ENCODE measurements at regions not wholly inside any gene's neighbourhood (a gene's known extent, or its start where the extent isn't known, plus 50 kb on each side); places are given as distances from the start of the nearest gene placed in this dataset.

DNA sequence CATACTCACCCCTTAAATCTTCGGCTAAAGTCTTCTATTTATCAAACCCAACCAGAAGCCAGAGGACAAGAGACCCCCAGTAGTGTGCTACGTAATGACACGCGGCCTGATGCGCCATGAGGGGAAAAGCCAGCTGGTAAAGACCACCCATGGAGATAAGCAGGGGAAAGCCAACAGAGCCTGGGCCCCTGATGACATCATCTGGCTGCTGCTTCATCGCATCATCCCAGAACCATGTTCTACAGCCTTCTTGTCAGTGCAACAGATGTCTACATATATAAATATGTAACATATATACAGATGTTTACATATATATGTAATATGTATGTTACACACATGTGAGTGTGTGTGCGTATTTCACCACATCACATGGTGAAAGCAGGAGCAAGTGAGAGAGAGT, 81.7 kb upstream of the VANGL1 start:
- no peak for TF ChIP-seq EZH2phosphoT487 (IDR thresholded peaks at IDR 0.05; ENCODE audit: low read depth)
- TF ChIP-seq, protein P1, sequence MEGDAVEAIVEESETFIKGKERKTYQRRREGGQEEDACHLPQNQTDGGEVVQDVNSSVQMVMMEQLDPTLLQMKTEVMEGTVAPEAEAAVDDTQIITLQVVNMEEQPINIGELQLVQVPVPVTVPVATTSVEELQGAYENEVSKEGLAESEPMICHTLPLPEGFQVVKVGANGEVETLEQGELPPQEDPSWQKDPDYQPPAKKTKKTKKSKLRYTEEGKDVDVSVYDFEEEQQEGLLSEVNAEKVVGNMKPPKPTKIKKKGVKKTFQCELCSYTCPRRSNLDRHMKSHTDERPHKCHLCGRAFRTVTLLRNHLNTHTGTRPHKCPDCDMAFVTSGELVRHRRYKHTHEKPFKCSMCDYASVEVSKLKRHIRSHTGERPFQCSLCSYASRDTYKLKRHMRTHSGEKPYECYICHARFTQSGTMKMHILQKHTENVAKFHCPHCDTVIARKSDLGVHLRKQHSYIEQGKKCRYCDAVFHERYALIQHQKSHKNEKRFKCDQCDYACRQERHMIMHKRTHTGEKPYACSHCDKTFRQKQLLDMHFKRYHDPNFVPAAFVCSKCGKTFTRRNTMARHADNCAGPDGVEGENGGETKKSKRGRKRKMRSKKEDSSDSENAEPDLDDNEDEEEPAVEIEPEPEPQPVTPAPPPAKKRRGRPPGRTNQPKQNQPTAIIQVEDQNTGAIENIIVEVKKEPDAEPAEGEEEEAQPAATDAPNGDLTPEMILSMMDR (IDR thresholded peaks at IDR 0.05; ENCODE audit: low read depth, low read length): no peak
